ENCODE measurements at regions not wholly inside any gene's neighbourhood (a gene's known extent, or its start where the extent isn't known, plus 50 kb on each side); places are given as distances from the start of the nearest gene placed in this dataset.
A peak's percentile ranks its signal among the peaks of the same experiment; 100 is the strongest.
"Not testable (repeated sequence)": the region's sequence is repeated elsewhere in the genome, so short reads cannot be mapped to it uniquely, and the experiment has no call there.

DNA sequence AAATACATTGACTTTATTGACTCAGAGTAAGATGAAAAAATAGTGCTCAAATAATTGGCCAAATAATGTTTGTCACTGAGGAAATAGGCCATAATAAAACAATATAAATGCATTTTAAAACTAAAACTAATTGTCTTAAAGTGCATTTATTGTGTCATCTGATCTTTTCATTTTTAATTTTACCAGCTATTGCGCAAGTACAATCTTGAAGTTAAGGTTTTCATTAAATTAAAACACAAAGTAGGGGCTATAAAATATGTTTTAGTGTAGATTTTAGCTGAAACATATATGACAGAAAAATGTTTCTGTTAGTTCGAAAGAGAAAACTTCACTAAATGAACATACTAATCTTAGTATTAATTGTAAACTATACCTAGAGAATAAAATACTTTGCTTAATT is 832.8 kb downstream of the FSCB start:
- DNase-seq, result no peak

DNA sequence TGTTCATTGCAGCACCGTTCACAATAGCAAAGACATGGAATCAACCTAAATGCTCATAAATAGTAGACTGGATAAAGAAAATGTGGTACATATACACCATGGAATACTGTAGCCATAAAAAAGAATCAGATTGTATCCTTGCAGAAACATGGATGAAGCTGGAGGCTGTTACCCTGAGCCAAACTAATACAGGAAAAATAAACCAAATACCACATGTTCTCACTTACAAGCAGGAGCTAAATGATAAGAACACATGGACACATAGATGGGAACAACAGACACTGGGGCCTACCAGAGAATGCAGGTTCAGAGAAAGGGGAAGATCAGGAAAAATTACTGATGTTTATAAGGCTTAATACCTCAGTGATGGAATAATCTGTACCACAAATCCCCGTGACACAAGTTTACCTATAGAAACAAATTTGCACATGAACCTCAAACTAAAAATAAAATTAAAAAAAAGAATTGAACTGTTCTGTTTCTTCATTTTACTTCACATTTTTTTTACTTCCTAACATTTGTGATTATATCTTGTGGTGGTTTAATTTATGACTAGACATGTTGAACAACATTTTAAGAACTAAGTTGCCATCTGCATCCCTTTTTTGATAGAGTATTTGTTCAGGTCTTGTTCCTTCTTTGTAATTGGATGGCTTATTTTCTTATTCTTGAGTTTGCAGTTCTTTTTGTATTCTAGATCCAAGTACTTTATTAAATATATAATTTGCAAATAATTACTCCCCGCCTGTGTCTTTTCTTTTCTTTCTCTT is 835.2 kb downstream of the FSCB start:
- DNase-seq, result no peak

DNA sequence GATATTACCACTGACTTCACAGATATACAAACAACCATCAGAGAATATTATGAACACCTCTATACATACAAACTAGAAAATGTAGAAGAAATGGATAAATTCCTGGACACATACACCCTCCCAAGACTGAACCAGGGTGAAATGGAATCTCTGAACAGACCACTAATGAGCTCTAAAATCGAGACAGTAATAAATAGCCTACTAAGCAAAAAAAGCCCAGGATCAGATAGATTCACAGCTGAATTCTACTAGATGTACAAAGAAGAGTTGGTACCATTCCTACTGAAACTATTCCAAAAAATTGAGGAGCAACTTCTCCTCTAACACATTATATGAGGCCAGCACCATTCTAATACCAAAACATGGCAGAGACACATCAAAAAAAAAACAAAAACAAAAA is 837.7 kb downstream of the FSCB start:
- DNase-seq, result no peak

DNA sequence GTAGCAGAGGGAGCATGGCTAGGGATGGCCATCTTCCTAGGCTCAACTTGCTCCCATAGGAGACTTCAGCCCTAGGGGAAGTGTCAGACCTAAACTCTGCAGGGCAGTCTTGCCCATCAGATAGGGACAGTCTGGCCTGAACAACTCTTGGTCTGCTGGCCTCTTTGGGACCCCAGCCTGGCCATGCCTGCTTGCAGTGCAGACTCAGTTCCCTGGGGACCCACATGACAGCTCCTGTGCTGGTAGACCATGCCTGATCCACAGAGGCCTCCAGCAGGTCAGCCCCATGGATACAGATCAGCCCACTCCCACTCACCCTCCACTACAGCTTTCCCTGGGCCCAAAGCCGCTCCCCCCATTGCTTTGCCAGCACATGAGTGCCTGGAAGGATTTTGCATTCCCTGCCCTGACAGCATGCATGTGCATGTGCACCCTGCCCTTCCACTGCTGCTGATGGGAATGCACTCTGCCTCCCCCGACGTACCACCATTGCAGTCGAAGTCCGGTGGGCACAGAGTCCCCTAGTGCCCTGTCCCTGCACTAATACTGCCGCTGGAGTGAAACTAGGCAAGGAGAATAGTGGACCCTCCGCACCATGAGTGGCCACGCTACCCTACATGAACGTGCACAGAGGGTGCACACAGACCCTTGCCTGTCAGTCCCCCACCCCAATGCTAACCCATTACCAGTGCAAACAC is 841.4 kb downstream of the FSCB start:
- no peak for DNase-seq

DNA sequence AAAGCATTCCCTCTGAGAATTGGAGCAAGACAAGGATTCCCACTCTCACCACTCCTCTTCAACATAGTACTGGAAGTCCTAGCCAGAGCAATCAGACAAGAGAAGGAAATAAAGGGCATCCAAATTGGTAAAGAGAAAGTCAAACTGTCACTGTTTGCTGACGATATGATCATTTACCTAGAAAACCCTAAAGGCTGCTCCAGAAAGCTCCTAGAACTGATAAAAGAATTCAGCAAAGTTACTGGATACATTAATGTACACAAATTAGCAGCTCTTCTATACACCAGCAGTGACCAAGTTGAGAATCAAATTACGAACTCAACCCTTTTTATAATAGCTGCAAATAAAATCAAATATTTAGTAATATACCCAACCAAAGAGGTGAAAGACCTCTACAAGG is 851.9 kb downstream of the FSCB start:
- DNase-seq, result not testable (repeated sequence)

DNA sequence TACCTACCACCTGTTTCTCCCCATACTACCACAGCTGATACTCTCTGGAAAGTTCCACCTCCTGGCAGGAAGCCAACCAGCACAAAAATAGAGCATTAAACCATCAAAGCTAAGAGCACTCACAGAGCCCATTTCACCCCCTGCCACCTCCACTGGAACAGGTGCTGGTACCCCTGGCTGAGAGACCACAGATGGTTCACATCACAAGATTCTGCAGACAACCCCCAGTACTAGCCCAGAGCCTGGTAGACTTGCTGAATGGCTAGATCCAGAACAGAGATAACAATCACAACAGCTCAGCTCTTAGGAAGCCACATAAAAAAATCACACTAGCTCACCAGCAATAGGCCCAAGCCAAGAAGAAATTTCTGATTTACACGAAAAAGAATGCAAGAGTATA is 855.2 kb downstream of the FSCB start:
- no peak for DNase-seq

DNA sequence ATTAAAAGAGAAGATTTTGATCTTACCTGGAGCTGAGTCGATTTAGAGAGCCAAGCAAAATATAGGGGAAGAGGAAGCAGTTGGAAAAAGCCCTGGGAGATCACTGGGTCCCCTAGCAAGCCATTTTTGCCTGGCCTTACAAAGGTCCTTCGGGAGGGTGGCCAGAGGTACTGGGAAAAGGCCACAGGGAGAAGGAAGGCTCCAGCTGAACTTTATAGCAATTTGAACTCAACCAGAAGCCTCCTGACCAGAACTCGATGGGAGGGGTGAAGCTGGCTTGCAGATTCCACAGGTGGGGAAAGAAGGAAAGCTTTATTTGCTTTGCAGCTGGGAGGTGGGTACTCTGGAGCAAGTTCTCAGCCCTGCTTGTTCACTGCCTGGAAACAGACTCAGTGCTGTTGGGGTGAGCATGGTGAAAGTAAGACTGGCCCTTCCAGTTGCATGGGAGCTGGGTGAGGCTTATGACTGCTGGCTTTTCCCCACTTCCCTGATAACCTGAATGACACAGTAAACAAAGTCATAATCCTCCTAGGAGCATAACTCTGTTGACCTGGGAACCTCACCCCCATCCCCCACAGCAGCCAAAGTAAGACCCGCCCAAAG is 855.8 kb downstream of the FSCB start:
- no peak for DNase-seq

DNA sequence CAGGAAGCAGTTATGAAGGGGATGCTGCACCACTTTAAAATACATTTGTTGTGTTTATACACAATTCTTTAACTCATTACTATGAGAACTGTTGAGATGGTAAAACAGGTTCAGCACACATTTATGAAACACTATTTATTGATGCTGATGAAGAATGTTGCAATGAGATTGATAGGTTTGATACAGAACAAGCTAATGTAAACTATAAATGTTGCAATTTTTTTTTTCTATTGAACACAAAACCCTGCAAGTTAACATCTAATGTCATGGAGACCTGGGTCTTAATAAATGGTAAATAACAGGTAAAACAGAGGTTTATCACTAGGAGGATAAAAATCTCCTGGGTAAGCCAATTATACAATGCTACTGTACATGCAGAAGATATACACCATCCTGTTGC is 857.6 kb downstream of the FSCB start:
- DNase-seq, result no peak

DNA sequence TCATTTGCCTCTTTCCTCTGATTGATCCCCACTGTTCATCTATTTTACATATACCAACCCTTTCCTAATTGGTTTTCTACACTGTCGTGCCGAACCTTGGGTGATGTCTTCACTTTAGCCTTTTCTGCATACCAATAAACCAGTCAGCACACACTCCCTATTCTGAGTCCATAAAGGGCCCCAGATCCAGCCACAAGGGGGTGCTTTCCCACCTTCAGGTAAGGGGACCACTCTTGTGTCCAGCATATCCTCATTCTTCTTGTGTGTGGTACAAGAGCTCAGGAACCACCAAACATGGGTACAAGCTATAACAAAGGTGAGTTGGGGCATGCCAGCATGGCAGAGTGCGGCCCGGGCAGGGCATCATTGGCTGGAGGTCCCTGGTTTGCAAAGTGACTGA is 859.8 kb downstream of the FSCB start:
- no peak for DNase-seq

DNA sequence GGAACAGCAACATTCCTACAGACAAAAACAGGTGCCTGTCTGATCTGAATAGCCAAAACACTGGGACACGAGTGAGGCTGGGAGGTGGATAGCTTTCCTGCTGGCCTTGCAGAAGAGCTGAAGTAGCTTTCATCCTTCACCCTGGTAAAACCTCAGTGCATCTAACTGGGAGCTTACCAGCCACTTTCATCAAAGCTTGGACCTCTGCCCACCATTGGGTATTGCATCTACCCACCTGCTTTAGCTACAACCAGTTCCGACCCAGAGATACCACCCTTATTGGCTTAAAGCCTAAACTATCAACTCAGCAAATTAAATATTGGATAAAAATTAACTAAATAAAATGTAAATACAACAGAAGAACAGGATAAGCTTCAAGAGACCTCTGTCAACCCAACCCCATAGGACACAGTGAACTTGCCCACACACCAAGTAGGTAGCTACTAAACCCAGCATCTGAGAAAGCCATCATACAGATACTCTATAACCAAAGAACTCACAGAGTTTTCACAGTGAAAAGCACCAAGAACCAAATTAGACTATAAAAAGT is 866.3 kb downstream of the FSCB start:
- no peak for DNase-seq

DNA sequence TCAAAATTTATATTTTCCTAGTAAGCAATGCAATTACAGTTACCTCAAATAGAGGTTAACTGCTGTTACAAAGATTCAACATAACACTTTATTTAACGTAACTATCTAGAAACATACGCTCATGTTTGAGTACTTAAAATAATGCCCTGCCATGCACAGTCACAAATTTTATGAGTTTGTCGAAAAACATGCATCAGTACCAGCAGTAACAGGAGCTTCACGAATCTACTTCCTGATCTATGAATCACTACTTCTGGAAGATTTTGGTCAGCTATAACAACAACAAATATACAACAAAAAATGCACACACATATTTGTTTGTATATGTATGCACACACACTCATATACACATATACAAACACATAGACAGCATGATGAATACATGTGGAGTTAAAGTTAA is 881.8 kb downstream of the FSCB start:
- DNase-seq, result no peak

DNA sequence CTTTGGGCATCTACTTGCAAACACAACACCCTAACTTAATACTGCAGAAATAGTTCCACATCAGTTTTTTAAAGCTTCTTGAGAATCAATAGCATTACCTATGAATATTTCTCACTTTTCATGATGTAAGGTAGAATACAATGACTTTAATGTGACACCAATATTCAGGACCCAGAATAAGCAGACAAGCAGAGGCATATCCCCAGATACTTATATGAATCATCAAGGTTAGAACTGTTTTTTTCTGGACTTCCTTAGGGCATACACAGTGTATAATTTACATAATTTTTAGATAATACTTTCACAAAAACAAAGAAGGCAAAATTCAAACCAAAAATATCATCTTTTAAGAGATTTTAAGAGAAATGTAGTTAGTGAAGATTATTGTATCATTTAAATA is 885.8 kb downstream of the FSCB start:
- no peak for DNase-seq

DNA sequence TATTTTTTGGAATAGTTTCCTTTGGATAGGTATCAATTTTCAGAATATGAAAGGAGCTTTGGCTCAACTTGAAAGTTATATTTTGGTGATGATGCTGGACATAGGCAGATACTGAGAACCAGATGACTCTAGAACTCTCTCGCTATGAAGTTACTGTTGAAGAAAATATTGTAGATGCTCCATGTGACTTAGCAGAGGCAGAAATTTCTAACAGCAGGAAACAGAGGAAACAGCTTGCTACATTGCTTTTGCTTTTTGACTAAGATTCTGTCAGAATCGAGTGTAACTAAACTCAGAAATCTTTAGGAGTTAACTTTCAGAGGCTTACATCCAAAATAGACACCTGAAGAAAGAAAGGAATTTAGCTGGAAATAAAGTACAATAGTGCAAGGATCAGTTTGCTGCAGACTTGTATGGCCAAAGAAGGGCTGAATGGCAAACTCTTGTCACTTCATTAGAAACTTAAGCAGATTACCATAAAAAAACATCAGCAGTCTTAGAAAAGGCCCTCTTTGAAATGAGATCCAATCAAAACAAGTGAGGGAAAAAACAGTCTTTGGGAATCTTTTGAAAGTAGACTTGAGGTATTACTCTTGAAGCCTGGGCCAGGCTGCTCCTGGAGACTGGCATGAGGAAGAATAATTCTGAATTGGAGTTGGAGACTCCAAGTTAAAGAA is 911.8 kb downstream of the FSCB start:
- DNase-seq, result no peak

DNA sequence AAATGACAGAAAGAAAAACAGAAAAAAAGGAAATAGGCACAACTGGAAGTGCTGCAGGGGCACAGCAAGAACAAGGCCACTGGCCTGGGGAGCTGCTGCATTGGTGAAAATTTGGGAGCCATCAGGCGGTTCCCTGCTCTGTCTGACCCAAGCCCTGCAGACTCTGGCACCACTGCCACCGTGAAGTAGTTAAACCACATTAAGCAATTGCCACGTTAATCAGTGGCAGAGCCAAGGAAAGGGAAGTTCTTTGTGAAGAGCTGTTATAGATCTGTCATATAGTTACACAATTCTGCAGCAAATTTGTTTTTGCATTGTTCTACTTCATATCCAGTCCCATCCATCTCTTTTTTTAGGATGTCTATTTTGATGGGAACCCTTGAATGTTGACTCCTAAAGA is 915.3 kb downstream of the FSCB start:
- DNase-seq, result peak; percentile 35

DNA sequence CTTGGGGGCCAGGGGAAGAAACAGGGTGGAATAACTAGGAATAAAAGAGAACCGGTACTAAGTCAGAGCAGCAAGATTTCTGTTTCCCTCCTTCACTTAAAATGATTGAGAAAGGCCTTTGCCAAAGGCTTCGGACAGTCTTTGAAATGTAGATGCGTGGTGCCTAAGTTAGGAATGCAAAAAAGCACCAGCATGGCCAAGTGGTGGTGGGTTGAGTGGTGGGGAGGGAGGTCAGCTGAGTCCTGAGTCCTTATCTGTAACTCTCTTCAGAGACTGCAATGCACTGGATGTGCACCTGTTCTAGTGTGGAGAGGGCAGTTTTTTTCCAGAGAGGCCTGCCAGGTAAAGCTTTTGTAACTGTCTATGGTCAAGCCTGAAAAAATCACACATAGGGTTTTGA is 919.9 kb downstream of the FSCB start:
- no peak for DNase-seq

DNA sequence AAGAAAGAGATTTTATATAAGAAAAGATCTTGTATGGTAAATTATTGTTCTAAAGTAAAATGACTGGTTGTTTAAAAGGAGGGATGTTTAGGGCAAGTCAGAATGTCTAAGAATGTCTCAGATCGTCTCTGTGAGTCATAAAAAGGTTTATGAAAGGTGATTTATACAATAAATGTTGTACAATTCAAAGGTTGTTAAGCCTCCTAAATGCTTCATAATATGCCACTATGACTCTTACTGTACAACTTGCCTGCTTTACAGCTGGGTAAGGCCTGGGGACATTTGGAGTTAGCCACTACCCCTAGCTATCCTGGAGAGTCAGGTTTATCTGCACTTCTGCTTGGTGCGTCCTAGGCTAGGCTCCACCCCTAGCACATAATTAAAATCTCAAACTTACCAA is 927.4 kb downstream of the FSCB start:
- no peak for DNase-seq

DNA sequence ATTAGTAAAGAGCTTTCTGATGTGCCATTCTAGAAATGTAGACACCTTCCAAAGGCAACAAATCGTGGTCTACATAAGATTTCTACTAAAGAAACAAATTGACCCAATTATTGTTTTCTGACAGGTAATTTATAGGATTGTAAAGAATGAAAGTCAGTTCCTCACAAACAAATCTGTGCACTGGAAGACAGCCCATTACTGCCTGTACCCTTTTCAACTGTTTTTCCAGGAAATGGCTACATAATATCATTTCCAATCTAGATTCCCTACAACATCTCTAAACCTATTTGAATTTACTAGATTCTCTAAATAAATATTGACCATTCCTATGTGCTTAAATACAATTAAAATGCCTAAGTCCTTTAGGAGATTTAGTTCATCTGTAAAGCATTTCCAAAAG is 939.1 kb downstream of the FSCB start:
- no peak for DNase-seq

DNA sequence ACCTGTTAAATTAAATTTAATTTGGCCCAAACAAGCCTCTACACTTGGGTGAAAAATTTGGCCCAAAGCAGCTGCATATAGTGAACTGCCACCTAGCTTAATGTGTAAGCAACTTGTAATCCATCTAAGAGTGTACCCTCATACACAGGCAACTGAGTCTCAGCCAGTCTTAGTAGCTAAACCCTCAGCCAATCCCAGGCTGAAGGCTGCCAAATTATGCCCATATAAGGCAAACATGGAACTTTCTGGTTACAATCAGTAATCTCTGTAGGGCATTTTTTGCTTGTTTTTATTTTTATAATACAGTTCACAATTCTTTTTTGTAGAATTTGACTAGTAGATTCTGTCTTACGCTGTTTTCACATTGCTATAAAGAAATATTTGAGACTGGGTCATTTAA is 958.7 kb downstream of the FSCB start:
- DNase-seq, result no peak

DNA sequence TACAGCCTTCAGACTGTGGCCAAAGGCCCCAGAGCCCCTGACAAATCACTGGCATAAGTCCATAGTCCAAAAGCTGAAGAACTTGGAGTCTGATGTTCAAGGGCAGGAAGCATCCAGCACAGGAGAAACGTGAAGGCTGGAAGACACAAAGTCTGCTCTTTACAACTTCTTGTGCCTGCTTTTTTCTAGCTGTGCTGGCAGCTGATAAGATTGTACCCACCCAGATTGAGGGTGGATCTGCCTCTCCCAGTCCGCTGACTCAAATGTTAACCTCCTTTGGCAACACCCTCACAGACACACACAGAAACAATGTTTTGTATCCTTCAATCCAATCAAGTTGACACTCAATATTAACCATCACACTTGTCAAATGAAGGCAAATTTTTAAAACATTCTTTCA is 959.5 kb downstream of the FSCB start:
- DNase-seq, result not testable (repeated sequence)

DNA sequence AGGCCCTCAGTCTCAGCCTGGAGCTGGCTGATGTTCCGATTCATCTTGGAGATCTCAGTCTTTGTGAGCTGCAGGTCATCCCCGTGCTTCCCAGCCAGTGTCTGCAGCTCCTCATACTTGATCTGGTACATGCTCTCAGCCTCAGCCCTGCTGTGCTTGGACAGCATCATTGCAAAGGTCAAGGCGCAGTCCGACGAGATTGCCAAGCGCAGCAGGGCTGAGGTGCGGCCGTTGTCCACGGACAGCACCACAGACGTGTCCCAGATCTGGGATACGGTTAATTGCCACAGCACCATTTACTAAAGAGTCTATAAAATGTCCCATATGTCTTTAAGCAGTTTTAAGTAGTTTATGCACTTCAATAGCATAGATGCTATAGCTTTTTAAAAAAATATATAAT is 965.7 kb downstream of the FSCB start:
- DNase-seq, result no peak

DNA sequence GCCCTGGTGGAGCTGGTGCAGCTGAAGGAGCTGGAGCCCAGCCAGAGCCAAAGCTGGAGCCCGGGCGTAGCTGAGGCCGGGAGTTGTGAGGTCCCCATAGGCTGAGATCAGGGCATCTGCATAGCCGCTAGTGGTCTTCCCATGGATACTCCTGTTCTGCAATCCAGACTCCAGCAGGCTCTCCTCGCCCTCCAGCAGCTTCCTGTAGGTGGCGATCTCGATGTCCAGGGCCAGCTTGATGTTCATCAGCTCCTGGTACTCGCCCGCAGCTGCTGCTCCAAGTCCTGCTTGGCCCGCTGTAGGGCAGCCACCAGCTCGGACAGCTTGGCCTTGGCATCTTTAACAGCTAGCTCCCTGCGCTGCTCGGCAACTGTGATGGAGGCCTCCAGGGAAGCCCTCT is 966.1 kb downstream of the FSCB start:
- DNase-seq, result no peak

DNA sequence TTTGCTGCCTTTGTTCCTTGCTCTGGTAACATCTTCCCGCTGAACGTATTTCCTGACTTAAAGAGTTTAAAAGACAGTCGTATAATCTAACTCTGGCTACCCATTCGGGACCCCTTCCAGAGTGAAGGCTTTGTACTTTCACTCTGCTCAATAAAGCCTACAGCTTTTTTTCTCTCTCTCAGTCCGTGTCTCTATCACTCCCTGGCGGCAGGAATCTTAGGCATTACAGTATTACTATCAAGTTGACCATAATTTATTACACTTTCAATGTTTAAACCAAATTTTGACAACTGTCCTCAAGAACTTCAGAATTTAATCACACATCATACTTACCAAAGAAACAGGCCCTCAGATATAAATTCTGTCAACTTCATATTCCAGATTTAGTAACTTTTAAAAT is 967.9 kb downstream of the FSCB start:
- DNase-seq, result no peak

DNA sequence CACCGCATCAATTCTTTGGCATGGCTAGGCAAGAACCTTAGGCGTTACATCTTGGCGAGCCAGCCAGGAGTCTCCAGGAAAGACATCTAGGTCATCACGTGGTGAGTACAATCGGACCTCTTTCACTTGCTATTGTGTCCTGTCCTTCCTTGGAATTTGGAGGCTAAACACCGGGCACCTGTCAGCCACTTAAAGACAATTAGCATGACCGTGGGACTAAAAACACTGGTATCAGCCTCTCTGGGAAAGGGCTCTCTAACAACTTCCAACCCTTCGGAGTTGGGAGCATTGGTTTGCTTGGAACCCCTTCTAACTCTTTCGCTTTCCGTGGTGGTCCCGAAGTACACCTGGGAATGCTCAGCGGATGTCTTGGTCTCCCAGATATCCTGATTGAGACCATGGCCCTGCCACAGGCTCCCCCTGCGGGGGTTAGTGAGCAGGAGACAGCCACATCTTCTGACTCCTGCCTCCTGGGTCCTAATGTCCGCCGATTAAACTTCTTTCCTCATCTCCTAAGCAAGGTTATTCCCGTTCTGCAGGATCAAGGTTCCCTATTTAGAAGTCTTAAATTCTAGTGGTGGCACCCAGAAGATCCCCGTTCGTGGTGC is 971.7 kb downstream of the FSCB start:
- DNase-seq, result no peak
